Upper lobe of left lung (tissue), 6 donors: ENCODE measurements at regions not wholly inside any gene's neighbourhood (a gene's known extent, or its start where the extent isn't known, plus 50 kb on each side); places are given as distances from the start of the nearest gene placed in this dataset.

ENCODE experiments used
- ATAC-seq, 2 donors: fragments of 200-7000 bp; cut with Tn5 transposase; one replicate each; pipeline ENCODE4 v1.9.1; 2022; ENCODE audit warnings: mild to moderate bottlenecking in 2 of 2, moderate library complexity in 2 of 2; ENCODE audit not compliant: low FRiP score in 2 of 2
- DNase-seq, 2 donors: peaks; one replicate each; pipeline ENCODE4 v3.0.0-alpha.2; 2019 to 2020
- H3K27ac ChIP-seq, 4 donors: fragments of 200-600 bp; sonication (generic); one replicate each; pipeline ENCODE4 v1.5.1; 2016 to 2019
- H3K27me3 ChIP-seq, 4 donors: fragments of 200-600 bp; sonication (generic); one replicate each; pipeline ENCODE4 v1.5.1; 2017 to 2019
- H3K36me3 ChIP-seq, 4 donors: fragments of 200-600 bp; sonication (generic); one replicate each; pipeline ENCODE4 v1.5.1; 2016 to 2019
- H3K4me1 ChIP-seq, 4 donors: fragments of 200-600 bp; sonication (generic); one replicate each; pipeline ENCODE4 v1.5.1; 2018 to 2019
- H3K4me3 ChIP-seq, 4 donors: fragments of 200-600 bp; sonication (generic); one replicate each; pipeline ENCODE4 v1.5.1; 2017 to 2019; ENCODE audit warnings: mild to moderate bottlenecking in 2 of 4, moderate library complexity in 1 of 4
- H3K9me3 ChIP-seq, 4 donors: fragments of 200-600 bp; sonication (generic); one replicate each; pipeline ENCODE4 v1.5.1; 2018 to 2019
- EP300 ChIP-seq, 4 donors: sonication (generic); formaldehyde crosslinking; IDR thresholded peaks; one replicate each; pipeline ENCODE4 v1.5.1; 2017; ENCODE audit warnings: antibody characterized with exemption in 4 of 4, control low read depth in 2 of 4
- POLR2A ChIP-seq, 4 donors: fragments of 450-650 bp; IDR thresholded peaks; one replicate each; pipeline ENCODE4 v1.5.1; 2016 to 2017; ENCODE audit warnings: antibody characterized with exemption in 4 of 4, mild to moderate bottlenecking in 2 of 4
- POLR2AphosphoS5 ChIP-seq, 2 donors: sonication (generic); formaldehyde crosslinking; IDR thresholded peaks; one replicate each; pipeline ENCODE4 v1.5.1; 2017; ENCODE audit warnings: antibody characterized with exemption in 2 of 2
- WGBS, 2 donors: methylation state at CpG; one replicate each; pipeline ENCODE4 v1.1.5; 2017 to 2018; 5-methylcytosine and 5-hydroxymethylcytosine counted together
- TF ChIP-seq, protein P1 (sequence below), 6 experiments: fragments of 450-650 bp in 4 of 6; fragments of 200-600 bp in 2 of 6; sonication (generic) in 2 of 6; IDR thresholded peaks; one replicate each; pipeline ENCODE4 v1.5.1; 2016 to 2019; ENCODE audit warnings: antibody characterized with exemption in 6 of 6
- donor health status: DM: no; HTN: no; CAD: no; lungs with moderate emphysema.
- donor health status: DM: no; HTN: yes; CAD: no; lungs with severe emphysema.

GRCh38 chr5:6158974-6159831 is 219.1 kb downstream of the MED10 start:
- TF ChIP-seq EP300 (IDR thresholded peaks at IDR 0.05), result no peak
- TF ChIP-seq, protein P1, sequence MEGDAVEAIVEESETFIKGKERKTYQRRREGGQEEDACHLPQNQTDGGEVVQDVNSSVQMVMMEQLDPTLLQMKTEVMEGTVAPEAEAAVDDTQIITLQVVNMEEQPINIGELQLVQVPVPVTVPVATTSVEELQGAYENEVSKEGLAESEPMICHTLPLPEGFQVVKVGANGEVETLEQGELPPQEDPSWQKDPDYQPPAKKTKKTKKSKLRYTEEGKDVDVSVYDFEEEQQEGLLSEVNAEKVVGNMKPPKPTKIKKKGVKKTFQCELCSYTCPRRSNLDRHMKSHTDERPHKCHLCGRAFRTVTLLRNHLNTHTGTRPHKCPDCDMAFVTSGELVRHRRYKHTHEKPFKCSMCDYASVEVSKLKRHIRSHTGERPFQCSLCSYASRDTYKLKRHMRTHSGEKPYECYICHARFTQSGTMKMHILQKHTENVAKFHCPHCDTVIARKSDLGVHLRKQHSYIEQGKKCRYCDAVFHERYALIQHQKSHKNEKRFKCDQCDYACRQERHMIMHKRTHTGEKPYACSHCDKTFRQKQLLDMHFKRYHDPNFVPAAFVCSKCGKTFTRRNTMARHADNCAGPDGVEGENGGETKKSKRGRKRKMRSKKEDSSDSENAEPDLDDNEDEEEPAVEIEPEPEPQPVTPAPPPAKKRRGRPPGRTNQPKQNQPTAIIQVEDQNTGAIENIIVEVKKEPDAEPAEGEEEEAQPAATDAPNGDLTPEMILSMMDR (IDR thresholded peaks at IDR 0.05), result no peak
- no peak for TF ChIP-seq POLR2A (IDR thresholded peaks at IDR 0.05)
- no peak for TF ChIP-seq POLR2AphosphoS5 (IDR thresholded peaks at IDR 0.05)
- Histone ChIP-seq H3K27me3 (no peaks in the 10 kb centered on the region), H3K36me3 (no peaks in the 10 kb centered on the region), H3K27ac (no peak overlapping the region), H3K9me3 (no peaks in the 10 kb centered on the region), H3K4me1 (no peaks in the 10 kb centered on the region), H3K4me3 (no peak overlapping the region)
- 63 to 72% methylated on average over 12 of the region's 12 CpGs for WGBS, 2 donors
- ATAC-seq (peak in 1 of 2 donors; percentile 64), DNase-seq (no peak)

GRCh38 chr5:6154216-6154615 is 224.1 kb downstream of the MED10 start:
- no peak for DNase-seq
- no peak for ATAC-seq
- TF ChIP-seq, protein P1 (IDR thresholded peaks at IDR 0.05), result no peak
- TF ChIP-seq EP300 (IDR thresholded peaks at IDR 0.05) (no peak), POLR2AphosphoS5 (IDR thresholded peaks at IDR 0.05) (no peak), POLR2A (IDR thresholded peaks at IDR 0.05) (no peak)
- Histone ChIP-seq H3K4me3 (no peak overlapping the region), H3K9me3 (no peaks in the 10 kb centered on the region), H3K36me3 (no peaks in the 10 kb centered on the region), H3K27ac (no peak overlapping the region), H3K4me1 (no peaks in the 10 kb centered on the region), H3K27me3 (no peaks in the 10 kb centered on the region)
- 86 to 88% methylated on average over 7 of the region's 7 CpGs for WGBS, 2 donors

DNA sequence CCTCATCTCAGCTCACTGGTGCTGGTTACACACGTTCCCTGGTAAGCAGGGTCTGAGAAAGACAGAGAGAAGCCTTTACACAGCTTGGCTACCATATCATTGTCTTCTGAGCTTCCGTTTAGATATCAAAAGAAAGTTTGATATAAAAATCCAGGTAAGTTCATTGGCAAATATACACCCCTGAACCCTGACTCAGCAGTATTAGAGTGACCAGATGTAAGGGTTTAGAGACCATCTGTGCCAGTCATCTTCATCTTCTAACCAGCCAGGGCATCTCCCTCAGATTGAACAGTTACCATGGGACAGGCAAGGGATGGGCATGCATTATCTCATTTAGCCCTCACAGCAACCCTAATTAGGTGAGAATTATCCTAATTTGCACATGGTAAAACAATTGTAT is 232.1 kb downstream of the MED10 start:
- 67 to 82% methylated on average over 2 of the region's 2 CpGs for WGBS, 2 donors
- Histone ChIP-seq H3K27me3 (no peaks in the 10 kb centered on the region), H3K36me3 (no peaks in the 10 kb centered on the region), H3K4me1 (no peaks in the 10 kb centered on the region), H3K4me3 (no peak overlapping the region), H3K27ac (no peak overlapping the region), H3K9me3 (no peaks in the 10 kb centered on the region)
- ATAC-seq (no peak), DNase-seq (no peak)
- TF ChIP-seq, protein P1 (IDR thresholded peaks at IDR 0.05), result no peak
- TF ChIP-seq POLR2AphosphoS5 (IDR thresholded peaks at IDR 0.05), result no peak
- no peak for TF ChIP-seq POLR2A (IDR thresholded peaks at IDR 0.05)

DNA sequence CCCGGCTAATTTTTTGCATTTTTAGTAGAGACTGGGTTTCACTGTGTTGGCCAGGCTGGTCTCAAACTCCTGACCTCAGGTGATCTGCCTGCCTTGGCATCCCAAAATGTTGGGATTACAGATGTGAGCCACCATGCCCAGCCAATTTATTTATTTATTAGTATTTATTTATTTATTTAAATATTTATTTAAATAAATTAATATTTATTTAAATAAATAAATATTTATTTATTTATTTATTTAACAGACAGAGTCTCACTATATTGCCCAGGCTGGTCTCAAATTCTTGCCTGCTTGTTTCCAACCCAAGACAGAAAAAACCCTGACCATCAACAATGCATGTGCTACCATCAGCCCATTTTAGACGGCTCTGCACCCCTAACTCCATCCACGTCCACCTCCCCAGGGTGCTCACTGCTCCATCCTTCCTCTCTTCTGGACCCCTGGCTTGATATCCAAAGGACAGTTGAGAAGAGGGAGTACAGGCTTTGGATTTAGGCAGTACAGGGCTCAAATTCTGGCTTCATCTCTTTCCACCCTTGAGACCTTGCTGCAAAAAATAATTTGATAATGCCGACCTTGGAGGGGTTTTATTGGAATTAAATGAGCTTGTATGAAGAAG is 232.6 kb downstream of the MED10 start:
- DNase-seq, result no peak
- ATAC-seq, result no peak
- H3K27me3 ChIP-seq, result no peaks in the 10 kb centered on the region
- no peak for TF ChIP-seq POLR2AphosphoS5 (IDR thresholded peaks at IDR 0.05)
- TF ChIP-seq EP300 (IDR thresholded peaks at IDR 0.05), result no peak
- TF ChIP-seq, protein P1 (IDR thresholded peaks at IDR 0.05), result no peak
- TF ChIP-seq POLR2A (IDR thresholded peaks at IDR 0.05), result no peak
- WGBS, 2 donors, result 89 to 90% methylated on average over 4 of the region's 4 CpGs
- H3K4me3 ChIP-seq, result no peak overlapping the region
- no peaks in the 10 kb centered on the region for H3K4me1 ChIP-seq
- H3K36me3 ChIP-seq, result no peaks in the 10 kb centered on the region
- H3K9me3 ChIP-seq, result no peaks in the 10 kb centered on the region
- H3K27ac ChIP-seq, result no peak overlapping the region
